ENCODE measurements at regions not wholly inside any gene's neighbourhood (a gene's known extent, or its start where the extent isn't known, plus 50 kb on each side); places are given as distances from the start of the nearest gene placed in this dataset.

DNA sequence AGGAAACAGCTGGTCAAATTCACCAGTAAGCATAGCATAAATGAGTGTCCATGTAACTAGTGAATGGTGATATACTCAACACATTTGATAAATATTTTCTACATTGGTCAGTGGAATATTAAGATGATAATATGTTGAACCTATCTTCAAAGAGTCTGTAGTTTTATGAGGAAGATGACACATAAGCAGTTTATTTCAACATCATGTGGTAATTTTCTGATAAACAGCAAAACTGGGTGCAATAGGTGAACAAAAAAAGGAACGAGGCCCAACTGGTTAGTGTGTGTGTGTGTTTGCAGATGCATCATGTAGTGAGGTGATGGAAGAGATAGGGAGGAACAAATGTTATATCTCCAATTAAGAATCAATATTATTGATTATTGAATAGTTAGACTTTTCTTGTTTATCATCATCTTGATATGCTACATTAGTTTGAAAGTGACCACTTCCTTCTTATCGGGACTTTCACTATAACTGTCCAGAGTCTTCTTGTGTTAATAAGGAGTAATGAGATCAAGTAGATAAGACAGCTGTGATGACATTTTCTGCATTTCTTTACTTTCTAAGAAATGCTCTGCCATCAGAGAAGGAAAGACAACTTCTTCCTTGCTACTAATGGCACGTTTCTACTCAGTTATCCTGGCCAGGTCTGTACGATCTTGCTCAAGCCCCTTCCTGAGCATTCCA, 270.7 kb downstream of the ETS1 start (continued):
- TF ChIP-seq NANOG (IDR thresholded peaks at IDR 0.05; ENCODE audit: borderline replicate concordance) (no peak), CREB1 (CRISPR knock-in tag; IDR thresholded peaks at IDR 0.05; ENCODE audit: low read depth) (no peak), JUNB (IDR thresholded peaks at IDR 0.05; ENCODE audit: unreplicated experiment) (no peak), ZNF331 (CRISPR knock-in tag; IDR thresholded peaks at IDR 0.05; ENCODE audit: low read depth) (no peak)
- TF ChIP-seq, protein P1, sequence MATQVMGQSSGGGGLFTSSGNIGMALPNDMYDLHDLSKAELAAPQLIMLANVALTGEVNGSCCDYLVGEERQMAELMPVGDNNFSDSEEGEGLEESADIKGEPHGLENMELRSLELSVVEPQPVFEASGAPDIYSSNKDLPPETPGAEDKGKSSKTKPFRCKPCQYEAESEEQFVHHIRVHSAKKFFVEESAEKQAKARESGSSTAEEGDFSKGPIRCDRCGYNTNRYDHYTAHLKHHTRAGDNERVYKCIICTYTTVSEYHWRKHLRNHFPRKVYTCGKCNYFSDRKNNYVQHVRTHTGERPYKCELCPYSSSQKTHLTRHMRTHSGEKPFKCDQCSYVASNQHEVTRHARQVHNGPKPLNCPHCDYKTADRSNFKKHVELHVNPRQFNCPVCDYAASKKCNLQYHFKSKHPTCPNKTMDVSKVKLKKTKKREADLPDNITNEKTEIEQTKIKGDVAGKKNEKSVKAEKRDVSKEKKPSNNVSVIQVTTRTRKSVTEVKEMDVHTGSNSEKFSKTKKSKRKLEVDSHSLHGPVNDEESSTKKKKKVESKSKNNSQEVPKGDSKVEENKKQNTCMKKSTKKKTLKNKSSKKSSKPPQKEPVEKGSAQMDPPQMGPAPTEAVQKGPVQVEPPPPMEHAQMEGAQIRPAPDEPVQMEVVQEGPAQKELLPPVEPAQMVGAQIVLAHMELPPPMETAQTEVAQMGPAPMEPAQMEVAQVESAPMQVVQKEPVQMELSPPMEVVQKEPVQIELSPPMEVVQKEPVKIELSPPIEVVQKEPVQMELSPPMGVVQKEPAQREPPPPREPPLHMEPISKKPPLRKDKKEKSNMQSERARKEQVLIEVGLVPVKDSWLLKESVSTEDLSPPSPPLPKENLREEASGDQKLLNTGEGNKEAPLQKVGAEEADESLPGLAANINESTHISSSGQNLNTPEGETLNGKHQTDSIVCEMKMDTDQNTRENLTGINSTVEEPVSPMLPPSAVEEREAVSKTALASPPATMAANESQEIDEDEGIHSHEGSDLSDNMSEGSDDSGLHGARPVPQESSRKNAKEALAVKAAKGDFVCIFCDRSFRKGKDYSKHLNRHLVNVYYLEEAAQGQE (IDR thresholded peaks at IDR 0.05; ENCODE audit: unreplicated experiment): no peak

DNA sequence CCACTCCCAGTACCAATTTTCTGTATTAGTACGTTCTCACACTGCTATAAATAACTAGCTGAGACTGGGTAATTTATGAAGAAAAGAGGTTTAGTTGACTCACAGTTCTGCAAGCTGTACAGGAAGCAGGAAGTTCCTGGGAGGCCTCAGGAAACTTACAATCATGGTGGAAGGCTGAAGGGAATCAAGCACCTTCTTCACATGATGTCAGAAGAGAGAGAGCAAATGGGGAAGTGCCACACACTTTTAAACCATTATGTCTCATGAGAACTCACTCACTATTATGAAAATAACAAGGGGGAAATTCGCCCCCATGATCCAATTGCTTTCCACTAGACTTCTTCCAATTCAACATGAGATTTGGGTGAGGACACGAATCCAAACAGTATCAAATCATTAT, 271.4 kb downstream of the ETS1 start:
- H3K36me3 Mint-ChIP-seq (ENCODE audit: low read depth): peaks cover 12% of the 10 kb centered on the region; the same call in 2 of the 3 replicates
- no peaks in the 10 kb centered on the region for H3K4me1 Mint-ChIP-seq
- no peak overlapping the region for H3K27ac Mint-ChIP-seq
- no peaks in the 10 kb centered on the region for H3F3A ChIP-seq (replicated peaks; ENCODE audit: low read depth)
- peaks cover 21% of the 10 kb centered on the region for H3K9me3 Mint-ChIP-seq
- no peaks in the 10 kb centered on the region for H3K27me3 ChIP-seq (ENCODE audit: insufficient read depth)
- H3K4me1 ChIP-seq (ENCODE audit: insufficient read depth): no peaks in the 10 kb centered on the region
- no peaks in the 10 kb centered on the region for H4K20me1 ChIP-seq (replicated peaks; ENCODE audit: insufficient read depth)
- peaks cover 2% of the 10 kb centered on the region for H3K27me3 Mint-ChIP-seq (ENCODE audit: insufficient read depth, low read depth, poor library complexity)
- no peaks in the 10 kb centered on the region for H3K79me2 ChIP-seq (replicated peaks; ENCODE audit: insufficient read depth)
- H3K36me3 ChIP-seq (ENCODE audit: insufficient read depth): no peaks in the 10 kb centered on the region; the same call in 1 of the 2 replicates
- H3K27ac ChIP-seq (ENCODE audit: low read depth): no peak overlapping the region
- no peak overlapping the region for H3K4me3 Mint-ChIP-seq
- H2AFZ ChIP-seq: no peak overlapping the region
- no peak overlapping the region for H3K4me2 ChIP-seq
- no peaks in the 10 kb centered on the region for H3K9me2 ChIP-seq (ENCODE audit: insufficient read depth)
- H3K4me3 ChIP-seq: no peak overlapping the region
- ATAC-seq (no peak), DNase-seq (ENCODE audit: low spot score) (no peak)
- TF ChIP-seq ZNF114 (CRISPR knock-in tag; IDR thresholded peaks at IDR 0.05): no peak
- no peak for TF ChIP-seq JUNB (IDR thresholded peaks at IDR 0.05; ENCODE audit: unreplicated experiment)
- no peak for TF ChIP-seq EZH2 (IDR thresholded peaks at IDR 0.05; ENCODE audit: low read depth, unreplicated experiment)
- TF ChIP-seq, protein P1 (IDR thresholded peaks at IDR 0.05; ENCODE audit: unreplicated experiment): no peak
- TF ChIP-seq STAT1 (IDR thresholded peaks at IDR 0.05; ENCODE audit: unreplicated experiment): no peak
- no peak for TF ChIP-seq POLR2AphosphoS5 (IDR thresholded peaks at IDR 0.05; ENCODE audit: low read depth)
- TF ChIP-seq, protein P2, sequence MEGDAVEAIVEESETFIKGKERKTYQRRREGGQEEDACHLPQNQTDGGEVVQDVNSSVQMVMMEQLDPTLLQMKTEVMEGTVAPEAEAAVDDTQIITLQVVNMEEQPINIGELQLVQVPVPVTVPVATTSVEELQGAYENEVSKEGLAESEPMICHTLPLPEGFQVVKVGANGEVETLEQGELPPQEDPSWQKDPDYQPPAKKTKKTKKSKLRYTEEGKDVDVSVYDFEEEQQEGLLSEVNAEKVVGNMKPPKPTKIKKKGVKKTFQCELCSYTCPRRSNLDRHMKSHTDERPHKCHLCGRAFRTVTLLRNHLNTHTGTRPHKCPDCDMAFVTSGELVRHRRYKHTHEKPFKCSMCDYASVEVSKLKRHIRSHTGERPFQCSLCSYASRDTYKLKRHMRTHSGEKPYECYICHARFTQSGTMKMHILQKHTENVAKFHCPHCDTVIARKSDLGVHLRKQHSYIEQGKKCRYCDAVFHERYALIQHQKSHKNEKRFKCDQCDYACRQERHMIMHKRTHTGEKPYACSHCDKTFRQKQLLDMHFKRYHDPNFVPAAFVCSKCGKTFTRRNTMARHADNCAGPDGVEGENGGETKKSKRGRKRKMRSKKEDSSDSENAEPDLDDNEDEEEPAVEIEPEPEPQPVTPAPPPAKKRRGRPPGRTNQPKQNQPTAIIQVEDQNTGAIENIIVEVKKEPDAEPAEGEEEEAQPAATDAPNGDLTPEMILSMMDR (conservative IDR thresholded peaks at IDR 0.05; ENCODE audit: low read depth in 2 of 2): no peak
- TF ChIP-seq CREB1 (CRISPR knock-in tag; IDR thresholded peaks at IDR 0.05; ENCODE audit: low read depth): no peak
- no peak for TF ChIP-seq ZNF331 (CRISPR knock-in tag; IDR thresholded peaks at IDR 0.05; ENCODE audit: low read depth)
- TF ChIP-seq NANOG (IDR thresholded peaks at IDR 0.05; ENCODE audit: borderline replicate concordance): no peak
- TF ChIP-seq EZH2phosphoT487 (IDR thresholded peaks at IDR 0.05; ENCODE audit: unreplicated experiment): no peak

All from GM23338 (cell line).